Ectodermal cell (in vitro differentiated cells): ENCODE measurements at regions not wholly inside any gene's neighbourhood (a gene's known extent, or its start where the extent isn't known, plus 50 kb on each side); places are given as distances from the start of the nearest gene placed in this dataset.
A peak's percentile ranks its signal among the peaks of the same experiment; 100 is the strongest.

ENCODE experiments used
- H3K27ac ChIP-seq: 2 replicates; pipeline ENCODE4 v1.7.0; 2013; ENCODE audit warnings: mild to moderate bottlenecking, low read depth, low read length; ENCODE audit not compliant: insufficient read depth, poor library complexity, severe bottlenecking
- H3K27me3 ChIP-seq: 2 replicates; pipeline ENCODE4 v1.7.0; 2013; ENCODE audit warnings: mild to moderate bottlenecking, low read length; ENCODE audit not compliant: insufficient read depth, control insufficient read depth, poor library complexity, severe bottlenecking
- H3K36me3 ChIP-seq: one replicate; pipeline ENCODE4 v1.7.0; 2013; ENCODE audit warnings: low read length; ENCODE audit not compliant: control insufficient read depth, insufficient read depth
- H3K4me1 ChIP-seq: one replicate; pipeline ENCODE4 v1.7.0; 2013; ENCODE audit warnings: low read length; ENCODE audit not compliant: control insufficient read depth, insufficient read depth
- H3K4me3 ChIP-seq: 2 replicates; pipeline ENCODE4 v1.7.0; 2013; ENCODE audit warnings: low read depth, low read length, control low read depth; ENCODE audit not compliant: insufficient read depth
- H3K9me3 ChIP-seq: 2 replicates; pipeline ENCODE4 v1.7.0; 2013; ENCODE audit warnings: mild to moderate bottlenecking, low read length, moderate library complexity; ENCODE audit not compliant: control insufficient read depth
- WGBS, 2 experiments: methylation state at CpG; one replicate each; pipeline ENCODE4 v1.1.7; 2013; ENCODE audit warnings: missing lambda C conversion rate in 2 of 2; 5-methylcytosine and 5-hydroxymethylcytosine counted together

DNA sequence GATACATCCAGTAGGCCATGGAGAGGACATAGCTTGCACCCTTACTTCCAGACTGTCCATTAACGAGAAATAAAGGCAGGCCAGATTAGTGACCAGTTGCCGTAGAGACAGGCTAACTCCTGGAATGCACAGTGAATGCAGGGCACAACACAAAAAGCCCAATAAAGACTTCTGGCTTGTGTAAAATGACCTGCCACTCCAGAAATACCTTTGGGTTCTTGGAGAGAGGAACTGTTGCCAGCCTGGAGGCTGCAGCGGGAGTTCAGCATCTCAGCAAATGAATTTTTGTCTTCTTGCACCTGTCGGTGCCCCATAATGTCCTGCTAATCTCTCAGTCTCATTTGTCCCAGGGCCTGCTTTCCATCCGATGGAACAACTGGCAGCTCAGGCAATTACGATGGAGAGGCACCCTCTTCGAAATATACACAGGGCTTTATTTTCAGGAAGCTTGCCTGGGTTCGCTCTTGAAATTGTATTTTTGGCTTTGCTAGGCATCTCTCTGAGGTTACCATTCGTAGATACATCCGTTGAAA lies 538.8 kb upstream of the ZNF462 start:
- H3K36me3 ChIP-seq = no peaks in the 10 kb centered on the region
- peak overlapping the region; percentile 76 for H3K27ac ChIP-seq
- H3K9me3 ChIP-seq = no peaks in the 10 kb centered on the region
- no peaks in the 10 kb centered on the region for H3K27me3 ChIP-seq
- no peak overlapping the region for H3K4me3 ChIP-seq
- WGBS, 2 experiments = 79 to 83% methylated on average over 10 of the region's 10 CpGs
- H3K4me1 ChIP-seq = peaks cover 38% of the 10 kb centered on the region

DNA sequence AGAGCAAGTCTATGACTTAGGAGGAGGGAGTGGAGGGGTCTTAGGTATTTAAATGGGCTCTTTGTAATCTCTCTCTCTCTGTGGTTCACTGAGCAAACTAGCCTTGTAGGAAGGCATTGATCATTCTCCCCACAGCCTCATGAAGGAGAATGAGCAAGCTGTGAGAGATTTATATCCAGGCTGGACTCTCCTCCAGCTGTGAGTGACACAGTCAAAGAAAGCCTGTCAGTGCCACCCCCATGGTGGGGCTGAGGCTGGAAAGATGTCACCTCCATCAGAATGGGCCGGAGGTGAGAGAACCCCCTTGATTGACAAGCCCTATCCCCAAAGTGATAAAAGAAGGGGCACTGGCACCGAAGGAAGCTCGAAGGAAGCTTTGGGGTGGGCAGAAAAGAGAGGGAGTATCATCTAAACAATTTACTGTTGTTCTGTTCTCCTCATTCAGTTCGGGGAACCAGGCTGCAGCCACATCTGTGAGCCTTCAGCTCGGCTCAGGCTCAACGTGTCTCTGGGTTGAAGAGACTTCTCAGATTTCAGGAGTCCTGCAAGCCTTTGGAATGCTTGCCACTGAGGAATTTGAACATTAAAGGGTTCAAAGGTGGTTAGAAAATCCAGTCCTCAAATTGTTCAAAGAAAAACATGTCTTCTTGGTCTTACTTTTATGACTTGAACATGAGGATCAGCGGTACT lies 538.2 kb upstream of the ZNF462 start:
- Histone ChIP-seq H3K36me3 (no peaks in the 10 kb centered on the region), H3K4me3 (no peak overlapping the region), H3K27ac (peak overlapping the region; percentile 76), H3K27me3 (no peaks in the 10 kb centered on the region), H3K4me1 (peaks cover 38% of the 10 kb centered on the region), H3K9me3 (no peaks in the 10 kb centered on the region)
- WGBS, 2 experiments = 37 to 51% methylated on average over 7 of the region's 7 CpGs

DNA sequence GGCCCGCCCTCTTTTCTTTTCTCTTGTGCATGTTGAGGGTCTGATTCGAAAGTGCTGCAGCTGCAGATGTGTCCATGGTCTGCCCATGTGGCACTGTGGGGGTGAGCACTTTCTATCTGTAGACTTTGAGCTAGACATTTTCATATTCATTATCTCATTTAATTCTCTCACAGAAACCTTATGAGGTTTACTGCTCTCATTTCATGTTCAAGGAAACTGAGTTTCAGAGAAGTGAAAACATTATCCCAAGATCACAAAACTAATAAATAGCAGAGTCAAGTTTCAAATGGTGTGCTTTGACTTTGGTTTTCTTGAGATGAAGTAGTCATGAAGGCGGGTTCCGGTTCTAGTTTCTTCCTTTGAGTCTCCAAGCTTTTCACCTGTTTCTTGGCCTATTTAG lies 536.5 kb upstream of the ZNF462 start:
- no peaks in the 10 kb centered on the region for H3K36me3 ChIP-seq
- no peaks in the 10 kb centered on the region for H3K9me3 ChIP-seq
- H3K27ac ChIP-seq = no peak overlapping the region
- H3K4me3 ChIP-seq = no peak overlapping the region
- WGBS, 2 experiments = 92 to 100% methylated on average over 2 to 4 of the region's 4 CpGs
- peaks cover 42% of the 10 kb centered on the region for H3K4me1 ChIP-seq
- H3K27me3 ChIP-seq = no peaks in the 10 kb centered on the region

DNA sequence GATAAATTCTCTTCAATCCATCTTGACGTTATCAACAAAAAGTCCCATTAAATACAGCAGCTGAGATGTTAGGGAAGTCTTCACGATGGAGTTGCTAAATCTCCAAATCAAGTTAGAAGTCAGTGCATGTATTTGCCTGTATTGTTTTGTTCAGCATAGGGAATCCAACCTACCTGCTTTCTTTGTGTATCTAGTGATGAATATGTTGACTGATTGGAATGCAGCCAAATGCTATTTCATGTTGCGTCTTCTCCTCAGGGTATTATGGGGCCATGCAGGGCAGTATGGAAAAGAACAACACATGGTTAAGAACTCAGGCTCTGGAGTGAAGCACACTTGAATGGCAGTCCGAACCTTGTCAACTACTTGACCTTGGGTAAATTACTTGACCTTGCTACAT lies 529.5 kb upstream of the ZNF462 start:
- Histone ChIP-seq H3K9me3 (no peaks in the 10 kb centered on the region), H3K27me3 (no peaks in the 10 kb centered on the region), H3K27ac (no peak overlapping the region), H3K36me3 (no peaks in the 10 kb centered on the region), H3K4me1 (peaks cover 12% of the 10 kb centered on the region), H3K4me3 (no peak overlapping the region)
- WGBS, 2 experiments = 93 to 95% methylated on average over 4 of the region's 4 CpGs

DNA sequence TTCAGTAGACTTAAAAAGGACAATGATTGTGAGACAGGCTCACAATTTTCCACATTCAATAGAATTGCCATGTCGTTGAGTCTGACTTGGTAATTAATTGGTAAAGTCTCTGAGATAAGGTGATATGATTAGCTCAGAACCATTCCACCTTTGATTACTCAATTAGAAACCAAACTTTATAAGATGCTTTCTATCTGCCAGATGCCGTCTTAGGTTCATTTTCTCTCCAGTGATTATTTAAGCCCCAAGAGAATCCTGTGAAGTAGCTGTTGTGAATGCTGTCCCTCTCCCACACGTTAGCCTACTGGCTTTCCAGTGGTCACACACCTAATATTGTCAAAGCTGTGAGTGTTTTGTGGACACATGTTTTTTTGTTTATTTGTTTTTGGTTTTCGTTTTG lies 528.9 kb upstream of the ZNF462 start:
- Histone ChIP-seq H3K4me1 (peaks cover 12% of the 10 kb centered on the region), H3K9me3 (no peaks in the 10 kb centered on the region), H3K36me3 (no peaks in the 10 kb centered on the region), H3K27me3 (no peaks in the 10 kb centered on the region), H3K4me3 (no peak overlapping the region), H3K27ac (no peak overlapping the region)
- 78 to 87% methylated on average over 2 of the region's 4 CpGs for WGBS, 2 experiments

DNA sequence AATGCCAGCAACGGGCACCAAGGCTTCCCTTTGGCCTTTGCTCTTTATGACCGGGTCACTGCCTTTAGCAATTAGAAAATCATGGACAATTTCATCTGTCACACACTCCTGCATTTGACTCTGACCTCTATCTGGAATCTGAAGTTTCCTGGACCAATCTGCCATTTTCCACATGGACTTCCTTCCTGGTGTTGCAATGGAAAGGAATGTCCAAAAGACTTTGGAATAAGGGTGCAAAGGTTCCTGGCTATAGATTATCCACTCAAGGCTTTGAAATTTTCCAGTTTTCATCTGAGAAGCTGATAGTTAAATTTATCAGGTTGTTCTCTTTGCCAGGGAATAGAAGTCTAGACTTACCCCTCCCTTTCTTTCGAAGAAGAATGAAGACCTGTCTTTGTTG lies 523.1 kb upstream of the ZNF462 start:
- Histone ChIP-seq H3K9me3 (no peaks in the 10 kb centered on the region), H3K36me3 (no peaks in the 10 kb centered on the region), H3K27ac (no peak overlapping the region), H3K4me3 (no peak overlapping the region), H3K27me3 (no peaks in the 10 kb centered on the region), H3K4me1 (peaks cover under 1% of the 10 kb centered on the region)
- 86 to 95% methylated on average over 3 of the region's 3 CpGs for WGBS, 2 experiments

DNA sequence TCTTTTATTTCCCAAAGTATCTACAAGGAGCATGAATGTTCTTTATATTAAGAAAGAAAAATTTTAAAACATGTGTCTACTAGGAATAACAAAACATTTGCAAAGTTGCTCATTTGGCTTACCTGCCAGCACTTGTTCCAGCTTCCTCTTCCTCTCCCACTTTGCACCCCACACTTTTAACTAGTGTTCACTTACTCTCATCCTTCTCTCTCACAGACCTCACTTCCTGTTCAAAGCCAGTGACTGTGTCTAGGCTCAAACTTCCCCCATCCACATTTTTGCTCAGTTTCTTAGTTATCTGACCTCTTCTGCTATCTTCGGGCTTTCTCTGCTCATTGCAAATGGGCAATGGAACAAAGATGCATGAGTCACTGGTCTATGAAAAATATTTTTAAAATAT lies 512.2 kb upstream of the ZNF462 start:
- Histone ChIP-seq H3K27ac (no peak overlapping the region), H3K4me3 (no peak overlapping the region), H3K36me3 (no peaks in the 10 kb centered on the region), H3K4me1 (no peaks in the 10 kb centered on the region), H3K27me3 (no peaks in the 10 kb centered on the region), H3K9me3 (no peaks in the 10 kb centered on the region)
- 80 to 91% methylated on average over 1 of the region's 1 CpG for WGBS, 2 experiments

DNA sequence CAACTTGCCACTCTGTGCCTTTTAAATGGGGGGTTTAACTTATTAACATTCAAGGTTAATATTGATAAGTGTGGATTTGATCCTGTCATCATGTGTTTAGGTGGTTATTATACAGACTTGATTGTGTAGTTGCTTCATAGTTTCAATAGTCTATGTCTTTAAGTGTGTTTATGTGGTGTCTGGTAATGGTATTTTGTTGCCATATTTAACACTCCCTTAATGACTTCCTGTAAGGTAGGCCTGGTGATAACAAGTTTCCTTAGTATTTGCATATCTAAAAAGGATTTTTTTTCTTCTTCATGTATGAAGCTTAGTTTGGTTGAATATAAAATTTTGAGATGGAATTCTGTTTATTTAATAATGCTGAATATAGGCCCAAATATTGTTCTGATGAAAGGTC lies 506.0 kb upstream of the ZNF462 start:
- no peak overlapping the region for H3K4me3 ChIP-seq

DNA sequence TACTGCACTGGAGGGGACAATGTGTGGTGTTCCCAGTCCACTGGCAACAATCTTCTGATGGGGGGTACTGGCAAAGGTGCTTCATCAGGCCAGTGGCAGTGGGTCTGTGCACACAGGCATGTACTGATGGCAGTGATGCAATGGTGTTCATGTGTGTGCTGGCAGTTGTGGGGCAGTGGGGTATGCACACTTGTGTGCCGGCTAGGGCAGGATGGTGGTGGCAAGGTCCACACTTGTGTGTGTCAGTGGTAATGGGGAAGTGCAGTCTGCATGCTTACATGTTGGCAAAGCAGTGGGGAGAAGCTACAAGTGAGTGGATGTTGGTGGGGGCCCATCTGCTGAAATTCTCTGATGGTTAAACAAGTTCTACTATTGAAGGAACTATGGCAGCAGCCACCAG lies 504.6 kb upstream of the ZNF462 start:
- WGBS, 2 experiments = 93 to 94% methylated on average over 1 of the region's 1 CpG
- Histone ChIP-seq H3K4me3 (no peak overlapping the region), H3K9me3 (no peaks in the 10 kb centered on the region), H3K36me3 (no peaks in the 10 kb centered on the region), H3K27me3 (no peaks in the 10 kb centered on the region), H3K4me1 (no peaks in the 10 kb centered on the region), H3K27ac (no peak overlapping the region)

More for the DNA sequence above, 506.0 kb upstream of the ZNF462 start:
- Histone ChIP-seq H3K27ac (no peak overlapping the region), H3K36me3 (no peaks in the 10 kb centered on the region), H3K4me1 (no peaks in the 10 kb centered on the region), H3K9me3 (no peaks in the 10 kb centered on the region), H3K27me3 (no peaks in the 10 kb centered on the region)

DNA sequence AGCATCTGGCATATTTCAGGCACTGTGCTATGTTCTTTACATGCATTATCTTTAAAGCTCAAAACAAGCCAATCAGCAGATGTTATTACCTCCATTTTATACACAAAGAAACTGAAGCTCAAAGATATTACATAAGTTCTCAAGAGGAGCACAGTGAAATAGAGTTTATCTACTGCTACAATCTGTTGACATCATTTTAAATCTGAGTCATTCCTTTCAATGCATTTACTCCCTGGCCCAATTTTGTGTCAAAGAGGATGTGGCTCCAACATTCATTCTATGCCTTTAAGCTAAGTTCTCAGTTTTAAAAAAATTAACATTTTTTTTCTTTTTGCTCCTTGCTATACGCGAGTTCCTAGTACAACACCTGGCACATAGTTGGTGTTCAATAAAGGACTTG lies 486.3 kb upstream of the ZNF462 start:
- no peaks in the 10 kb centered on the region for H3K4me1 ChIP-seq
- H3K4me3 ChIP-seq = no peak overlapping the region
- no peak overlapping the region for H3K27ac ChIP-seq
- 100% methylated on average over 2 of the region's 2 CpGs; no CpG with 5 or more reads in 1 of the 2 experiments for WGBS, 2 experiments
- no peaks in the 10 kb centered on the region for H3K27me3 ChIP-seq
- no peaks in the 10 kb centered on the region for H3K36me3 ChIP-seq
- no peaks in the 10 kb centered on the region for H3K9me3 ChIP-seq
